Pons (tissue), 1 donor: ENCODE measurements at regions not wholly inside any gene's neighbourhood (a gene's known extent, or its start where the extent isn't known, plus 50 kb on each side); places are given as distances from the start of the nearest gene placed in this dataset.
"Not testable (repeated sequence)": the region's sequence is repeated elsewhere in the genome, so short reads cannot be mapped to it uniquely, and the experiment has no call there.

Source experiments
- DNase-seq: peaks from one replicate; pipeline ENCODE4 v3.0.0-alpha.2; 2016; ENCODE audit warnings: low spot score

- not testable (repeated sequence) for DNase-seq
These were observed 61.2 kb upstream of the ZNF322 start for GRCh38 chr6:26720663-26721218.

GRCh38 chr6:26730019-26730766 is 70.6 kb upstream of the ZNF322 start:
- DNase-seq, result not testable (repeated sequence)

GRCh38 chr6:26734776-26735472 is 75.4 kb upstream of the ZNF322 start:
- not testable (repeated sequence) for DNase-seq

GRCh38 chr6:26739811-26740210 is 80.3 kb upstream of the ZNF322 start:
- DNase-seq, result no peak

- DNase-seq, result no peak
These were observed 83.7 kb upstream of the ZNF322 start for GRCh38 chr6:26743157-26743821.

- DNase-seq, result no peak
These were observed 84.6 kb upstream of the ZNF322 start for GRCh38 chr6:26743941-26744699.

- not testable (repeated sequence) for DNase-seq
These were observed 85.3 kb upstream of the ZNF322 start for GRCh38 chr6:26744837-26745282.

- DNase-seq, result not testable (repeated sequence)
These were observed 86.4 kb upstream of the ZNF322 start for GRCh38 chr6:26745964-26746363.

GRCh38 chr6:26749126-26749758 is 89.7 kb upstream of the ZNF322 start:
- DNase-seq, result not testable (repeated sequence)

GRCh38 chr6:26749759-26750126 is 90.2 kb upstream of the ZNF322 start:
- not testable (repeated sequence) for DNase-seq

- DNase-seq, result no peak
These were observed 94.7 kb upstream of the ZNF322 start for GRCh38 chr6:26754212-26754611.

GRCh38 chr6:26754801-26755200 is 95.3 kb upstream of the ZNF322 start:
- DNase-seq, result not testable (repeated sequence)

- DNase-seq, result not testable (repeated sequence)
These were observed 96.7 kb upstream of the ZNF322 start for GRCh38 chr6:26756067-26756805.

- DNase-seq, result not testable (repeated sequence)
These were observed 106.8 kb upstream of the ZNF322 start for GRCh38 chr6:26766203-26766902.

GRCh38 chr6:26770941-26771666 is 111.6 kb upstream of the ZNF322 start:
- DNase-seq, result not testable (repeated sequence)

- DNase-seq, result not testable (repeated sequence)
These were observed 113.9 kb upstream of the ZNF322 start for GRCh38 chr6:26773414-26773813.

GRCh38 chr6:26780563-26780962 is 121.0 kb upstream of the ZNF322 start:
- not testable (repeated sequence) for DNase-seq

- not testable (repeated sequence) for DNase-seq
These were observed 136.1 kb upstream of the ZNF322 start for GRCh38 chr6:26795474-26796307.
